ENCODE measurements at regions not wholly inside any gene's neighbourhood (a gene's known extent, or its start where the extent isn't known, plus 50 kb on each side); places are given as distances from the start of the nearest gene placed in this dataset.

- intact Hi-C loops (cut with micrococcal nuclease; ENCODE audit: unreplicated experiment) = loop anchor here (10.0 kb wide), 1 partner anchor 547 kb away; no protein-coding TSS in a partner anchor
- Histone ChIP-seq H3K4me3 (no peak overlapping the region), H3K79me2 (ENCODE audit: control insufficient read depth, insufficient read depth, low read length) (no peaks in the 10 kb centered on the region), H3K4me2 (ENCODE audit: control insufficient read depth, insufficient read depth) (no peak overlapping the region), H3K27me3 (replicated peaks in 1 of 2; ENCODE audit: control insufficient read depth in 2 of 2, insufficient read depth in 2 of 2, low read length in 1 of 2) (no peaks in the 10 kb centered on the region), H3K36me3 (ENCODE audit: control insufficient read depth in 2 of 2, insufficient read depth in 2 of 2, low read length in 1 of 2) (no peaks in the 10 kb centered on the region), H3K4me1 (ENCODE audit: control insufficient read depth, insufficient read depth, low read length) (peaks cover 5% of the 10 kb centered on the region; the same call in 1 of the 2 replicates), H4K20me1 (ENCODE audit: control insufficient read depth, insufficient read depth) (no peaks in the 10 kb centered on the region), H3K27ac (ENCODE audit: control insufficient read depth, insufficient read depth) (no peak overlapping the region), H3K9ac (ENCODE audit: control insufficient read depth, insufficient read depth, low read length) (no peak overlapping the region), H2AFZ (ENCODE audit: control insufficient read depth, low read depth, low read length) (no peak overlapping the region), H3K9me3 (replicated peaks; ENCODE audit: control insufficient read depth, insufficient read depth, low read length) (peaks cover 11% of the 10 kb centered on the region; the same call in 2 of the 3 replicates)
- ATAC-seq (no peak), FAIRE-seq (no peak), DNase-seq (ENCODE audit: low read depth, low spot score) (no peak)
- ChIA-PET SMC1A (ENCODE audit: uncharacterized antibody, unreplicated experiment) (interaction anchor here (0.9 to 7.6 kb wide), 7 partner anchors 10 to 28 kb away, joined by 3 to 62 read pairs (median 7); no protein-coding TSS in a partner anchor), CTCF (interaction anchor here (1.6 to 2.0 kb wide), 2 partner anchors 9 to 11 kb away, joined by 4 read pairs; no protein-coding TSS in a partner anchor), POLR2A (interaction anchor here (0.6 kb wide), 1 partner anchor 596 kb away, joined by 5 read pairs; no protein-coding TSS in a partner anchor), RAD21 (ENCODE audit: unreplicated experiment) (interaction anchor here (0.5 to 5.7 kb wide), 7 partner anchors 12 to 288 kb away, joined by 3 to 34 read pairs (median 4); no protein-coding TSS in a partner anchor)
- TF ChIP-seq ZNF384 (IDR thresholded peaks at IDR 0.05; ENCODE audit: borderline replicate concordance, low read depth, low read length) = no peak
- TF ChIP-seq ZNF207 (IDR thresholded peaks at IDR 0.05; ENCODE audit: borderline replicate concordance) = no peak
- TF ChIP-seq RB1 (IDR thresholded peaks at IDR 0.05; ENCODE audit: borderline replicate concordance) = no peak
- TF ChIP-seq RAD21 (IDR thresholded peaks at IDR 0.05; ENCODE audit: insufficient read depth, low read depth, low read length) = no peak
- no peak for TF ChIP-seq BCL11A (IDR thresholded peaks at IDR 0.05; ENCODE audit: low read depth, low read length)
- no peak for TF ChIP-seq BCLAF1 (IDR thresholded peaks at IDR 0.05)
- no peak for TF ChIP-seq EED (IDR thresholded peaks at IDR 0.05; ENCODE audit: low read depth)
- no peak for TF ChIP-seq RAD51 (IDR thresholded peaks at IDR 0.05)
- no peak for TF ChIP-seq WRNIP1 (IDR thresholded peaks at IDR 0.05; ENCODE audit: borderline replicate concordance, low read depth, low read length)
- no peak for TF ChIP-seq MTA2 (IDR thresholded peaks at IDR 0.05; ENCODE audit: low read depth)
- TF ChIP-seq NFIC (IDR thresholded peaks at IDR 0.05; ENCODE audit: low read depth, low read length) = no peak
- no peak for TF ChIP-seq NKRF (conservative IDR thresholded peaks at IDR 0.05)
- TF ChIP-seq SRF (IDR thresholded peaks at IDR 0.05; ENCODE audit: low read depth in 2 of 2, low read length in 2 of 2) = no peak
- no peak for TF ChIP-seq MEF2A (IDR thresholded peaks at IDR 0.05; ENCODE audit: insufficient read depth, low read depth, low read length)
- no peak for TF ChIP-seq BRCA1 (IDR thresholded peaks at IDR 0.05; ENCODE audit: low read depth, low read length)
- TF ChIP-seq ZNF217 (IDR thresholded peaks at IDR 0.05) = no peak
- no peak for TF ChIP-seq SREBF1 (IDR thresholded peaks at IDR 0.05; ENCODE audit: low read length)
- no peak for TF ChIP-seq REST (IDR thresholded peaks at IDR 0.05; ENCODE audit: low read depth, low read length)
- TF ChIP-seq ESRRA (IDR thresholded peaks at IDR 0.05; ENCODE audit: low read length) = no peak
- in situ Hi-C loops (cut with MboI) = no loop called here
- no TSS peak for BruUV-seq (replicated peaks)
These were observed 548.9 kb upstream of the CLINT1 start for GRCh38 chr5:158407824-158408195.
